SK-N-SH (cell line): ENCODE measurements at regions not wholly inside any gene's neighbourhood (a gene's known extent, or its start where the extent isn't known, plus 50 kb on each side); places are given as distances from the start of the nearest gene placed in this dataset.

Source experiments
- CTCF ChIP-seq: fragments of 200-600 bp; sonication (generic); IDR thresholded peaks from 2 replicates; pipeline ENCODE4 v1.6.1; 2017; ENCODE audit warnings: antibody characterized with exemption, mild to moderate bottlenecking, moderate library complexity
- EZH2phosphoT487 ChIP-seq: fragments of 200-600 bp; sonication (generic); IDR thresholded peaks from 2 replicates; pipeline ENCODE4 v1.6.1; 2017; ENCODE audit warnings: low read depth, mixed run types, mild to moderate bottlenecking, antibody characterized with exemption, moderate library complexity, borderline replicate concordance
- GATA2 ChIP-seq: sonication (generic); formaldehyde crosslinking; IDR thresholded peaks from 2 replicates; pipeline ENCODE4 v1.5.0; 2020; ENCODE audit warnings: mild to moderate bottlenecking, missing genetic modification reagents
- POLR2AphosphoS5 ChIP-seq: IDR thresholded peaks from 2 replicates; pipeline ENCODE4 v1.6.1; 2012; ENCODE audit warnings: low read depth, low read length
- RAD21 ChIP-seq: IDR thresholded peaks from 2 replicates; pipeline ENCODE4 v1.6.1; 2012; ENCODE audit warnings: mild to moderate bottlenecking, low read length
- SMC3 ChIP-seq: IDR thresholded peaks from 2 replicates; pipeline ENCODE4 v1.6.1; 2012; ENCODE audit warnings: low read depth, low read length, improper control_type of control experiment
- TAF1 ChIP-seq: IDR thresholded peaks from 2 replicates; pipeline ENCODE4 v1.6.1; 2012; ENCODE audit warnings: low read depth, mild to moderate bottlenecking, low read length, moderate library complexity, borderline replicate concordance
- USF1 ChIP-seq: IDR thresholded peaks from 2 replicates; pipeline ENCODE4 v1.4.0; 2012; ENCODE audit warnings: low read depth, borderline replicate concordance
- USF2 ChIP-seq: fragments of 150-350 bp; IDR thresholded peaks from 2 replicates; pipeline ENCODE4 v1.6.1; 2017; ENCODE audit warnings: antibody characterized with exemption, low read length, low read depth, borderline replicate concordance
- YY1 ChIP-seq: IDR thresholded peaks from 2 replicates; pipeline ENCODE4 v1.4.0; 2012; ENCODE audit warnings: low read depth, mild to moderate bottlenecking

GRCh38 chr4:151961456-151961855 lies 200.6 kb upstream of the GATB start:
- no peak for TF ChIP-seq CTCF
- no peak for TF ChIP-seq RAD21
- no peak for TF ChIP-seq TAF1
- TF ChIP-seq EZH2phosphoT487: no peak
- no peak for TF ChIP-seq POLR2AphosphoS5
- TF ChIP-seq GATA2 (CRISPR knock-in tag): no peak
- TF ChIP-seq YY1: no peak
- TF ChIP-seq SMC3: no peak
- TF ChIP-seq USF2: no peak
- TF ChIP-seq USF1: no peak
